GM12891 (cell line): ENCODE measurements at regions not wholly inside any gene's neighbourhood (a gene's known extent, or its start where the extent isn't known, plus 50 kb on each side); places are given as distances from the start of the nearest gene placed in this dataset.

Experiments used
- POLR2A ChIP-seq: IDR thresholded peaks from 2 replicates; pipeline ENCODE4 v1.6.1; 2011; ENCODE audit warnings: low read depth, low read length, control low read depth
- POLR2AphosphoS5 ChIP-seq: IDR thresholded peaks from 2 replicates; pipeline ENCODE4 v1.6.1; 2011; ENCODE audit warnings: low read depth, low read length, control low read depth
- POU2F2 ChIP-seq: IDR thresholded peaks from 2 replicates; pipeline ENCODE4 v1.6.1; 2011; ENCODE audit warnings: low read depth, mild to moderate bottlenecking, control low read depth, low read length, moderate library complexity

GRCh38 chr2:6264198-6264597 is 572.0 kb downstream of the SOX11 start:
- TF ChIP-seq POLR2A (no peak), POU2F2 (no peak), POLR2AphosphoS5 (no peak)
